ENCODE measurements at regions not wholly inside any gene's neighbourhood (a gene's known extent, or its start where the extent isn't known, plus 50 kb on each side); places are given as distances from the start of the nearest gene placed in this dataset.
"Not testable (repeated sequence)": the region's sequence is repeated elsewhere in the genome, so short reads cannot be mapped to it uniquely, and the experiment has no call there.

DNA sequence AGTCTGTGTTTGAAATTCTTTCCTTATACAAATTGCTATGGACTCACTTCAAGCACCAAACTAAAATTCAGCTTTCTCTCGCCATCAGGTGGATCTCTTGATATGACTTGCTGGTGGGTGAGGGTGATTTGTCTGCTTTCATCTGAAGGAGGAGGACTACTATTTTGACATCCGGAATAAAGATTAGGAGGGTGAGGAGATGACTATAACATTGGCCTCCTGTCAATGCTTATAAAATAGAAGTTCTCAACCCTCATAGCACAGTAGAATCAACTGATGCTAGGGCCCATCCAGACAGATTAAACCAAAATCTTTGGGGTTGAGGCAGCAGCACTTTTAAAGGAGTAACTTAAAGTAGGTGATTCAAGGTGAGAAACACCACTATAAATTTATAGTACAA is 120.4 kb upstream of the DNAJC10 start:
- DNase-seq (ENCODE audit: low read depth in 2 of 2): no peak

DNA sequence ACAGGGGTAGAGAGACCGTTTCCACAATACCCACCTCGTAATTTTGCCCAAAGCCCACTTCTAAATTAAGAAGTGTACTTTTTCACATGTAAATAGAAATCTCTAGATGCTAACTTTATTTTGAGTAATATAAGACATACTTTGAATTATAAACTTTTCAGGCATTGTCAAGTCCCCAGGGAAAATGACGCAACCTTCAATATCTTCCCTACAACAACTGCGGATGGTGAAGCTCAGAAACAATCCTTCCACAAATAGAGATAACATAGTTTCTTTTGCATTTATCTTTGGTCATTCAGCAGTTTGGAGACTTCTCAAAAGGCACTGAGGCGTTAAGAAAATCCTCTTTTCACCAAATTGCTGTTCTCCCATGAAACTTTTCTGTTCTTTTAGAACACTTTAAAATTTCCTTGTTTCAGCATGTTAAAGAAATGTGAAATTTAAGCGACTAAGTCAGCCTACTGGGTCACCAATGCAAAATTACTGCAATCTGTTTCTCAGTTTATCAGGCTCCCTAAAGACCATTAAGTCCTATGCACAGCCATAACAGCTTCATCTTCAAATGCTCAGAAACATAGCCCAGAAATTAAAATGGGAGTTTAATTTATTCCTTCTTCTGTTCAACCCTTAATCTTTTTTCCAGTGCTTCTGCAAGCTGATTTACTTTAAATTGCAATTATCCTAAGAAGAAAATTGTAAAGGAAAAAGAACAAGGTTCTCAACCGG is 118.3 kb upstream of the DNAJC10 start:
- DNase-seq (ENCODE audit: low read depth in 2 of 2): no peak

DNA sequence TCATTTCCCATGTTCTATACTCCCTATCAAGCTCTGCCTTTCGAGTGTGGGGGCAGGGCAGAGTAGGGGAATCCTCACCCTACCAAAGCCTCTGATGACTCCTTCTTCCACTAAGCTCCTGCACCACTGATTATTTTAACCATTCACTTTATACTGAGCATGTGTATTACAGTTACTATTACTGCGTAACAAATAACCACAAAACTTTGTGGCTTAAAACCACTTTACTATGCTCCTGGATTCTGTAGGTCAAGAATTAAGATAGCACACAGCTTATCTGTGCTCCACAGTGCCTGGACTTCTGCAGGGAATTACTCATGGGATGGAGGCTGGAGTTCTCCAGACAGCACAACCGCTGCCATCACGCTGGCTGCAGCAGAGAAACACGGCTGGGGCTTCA is 117.4 kb upstream of the DNAJC10 start:
- no peak for DNase-seq (ENCODE audit: low read depth in 2 of 2)

DNA sequence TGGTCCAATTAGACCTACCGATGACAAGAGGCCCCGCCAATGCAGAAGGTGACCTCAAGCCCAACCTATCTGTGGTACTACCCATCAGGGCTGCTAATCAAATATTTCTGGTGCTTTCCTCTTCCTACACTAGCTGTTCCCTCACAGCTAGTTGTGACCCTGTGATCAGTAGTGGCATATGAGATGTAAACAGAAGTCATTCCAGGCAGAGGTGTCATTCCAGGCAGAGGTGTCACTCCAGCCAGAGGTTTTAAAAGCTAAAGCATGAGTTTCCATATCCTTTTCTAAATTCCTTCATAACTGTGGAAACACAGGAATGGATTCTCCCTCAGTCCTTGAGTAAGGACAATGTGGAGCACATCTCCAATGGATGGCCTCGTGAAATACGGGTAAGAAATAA is 110.9 kb upstream of the DNAJC10 start:
- DNase-seq (ENCODE audit: low read depth in 2 of 2): no peak

DNA sequence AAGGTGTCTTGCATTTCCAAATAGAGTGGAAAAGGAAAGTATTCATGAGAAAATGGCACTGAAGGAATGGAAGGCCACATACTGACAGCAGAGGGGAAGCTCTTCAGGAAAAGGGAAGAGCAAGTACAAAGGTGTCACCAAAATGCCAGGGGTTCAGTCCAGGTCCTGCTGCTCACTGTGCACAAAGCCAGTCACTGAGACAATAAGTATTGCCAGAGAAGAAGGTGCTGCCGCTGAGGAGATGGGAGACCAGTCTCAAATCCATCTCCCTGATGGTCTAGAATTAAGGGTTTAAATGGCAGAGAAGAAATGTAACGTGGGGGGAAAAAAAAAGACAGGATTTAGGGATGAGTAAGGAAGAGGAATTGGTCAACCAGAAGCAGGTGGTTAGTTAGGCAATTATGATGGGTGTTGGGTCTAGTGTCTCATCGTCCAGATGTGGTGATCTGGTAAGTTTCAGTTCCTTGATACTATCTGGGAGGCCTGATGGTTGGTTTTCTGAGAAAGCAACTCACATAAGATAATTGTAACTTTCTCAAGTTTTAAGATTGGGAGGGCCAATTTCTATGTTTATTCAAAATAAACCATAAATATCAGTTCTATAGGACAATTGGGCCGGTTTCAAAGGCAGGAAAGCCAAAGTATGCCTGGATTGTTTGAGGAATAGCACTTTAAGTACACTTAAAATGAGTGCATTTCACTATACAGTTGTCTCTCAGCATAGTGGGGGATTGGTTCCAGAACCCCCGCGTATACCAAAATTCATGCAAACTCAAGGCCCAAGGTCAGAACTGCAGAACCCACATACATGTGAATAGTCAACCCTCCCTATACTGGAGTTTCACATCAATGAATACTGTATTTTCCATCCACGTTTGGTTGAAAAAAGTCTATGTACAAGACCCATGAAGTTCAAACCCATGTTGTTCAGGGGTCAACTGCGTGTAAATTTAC is 109.1 kb upstream of the DNAJC10 start:
- DNase-seq (ENCODE audit: low read depth in 2 of 2): no peak

DNA sequence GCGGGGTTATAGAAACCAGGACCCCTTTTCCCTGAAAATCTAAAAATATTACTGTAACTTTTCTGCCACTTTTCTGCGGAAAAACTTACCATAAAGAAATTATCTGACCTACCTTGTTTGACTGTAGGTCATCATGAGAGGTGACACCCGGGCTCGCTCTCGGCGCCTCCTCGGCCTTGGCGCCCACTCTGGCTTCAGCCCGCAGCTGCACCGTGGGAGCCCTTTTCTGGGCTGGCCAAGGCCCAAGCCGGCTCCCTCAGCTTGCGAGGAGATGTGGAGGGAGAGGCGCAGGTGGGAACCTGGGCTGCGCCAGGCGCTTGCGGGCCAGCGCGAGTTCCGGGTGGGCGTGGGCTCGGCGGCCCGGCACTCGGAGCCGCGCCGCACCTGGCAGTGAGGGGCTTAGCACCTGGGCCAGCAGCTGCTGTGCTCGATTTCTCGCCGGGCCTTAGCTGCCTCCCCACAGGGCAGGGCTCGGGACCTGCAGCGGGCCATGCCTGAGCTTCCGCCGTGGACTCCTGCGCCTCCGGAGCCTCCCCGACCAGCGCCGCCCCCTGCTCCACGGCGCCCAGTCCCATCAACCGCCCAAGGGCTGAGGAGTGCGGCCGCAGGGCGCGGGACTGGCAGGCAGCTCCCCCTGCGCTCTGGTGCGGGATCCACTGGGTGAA is 107.7 kb upstream of the DNAJC10 start:
- DNase-seq (ENCODE audit: low read depth in 2 of 2): no peak

DNA sequence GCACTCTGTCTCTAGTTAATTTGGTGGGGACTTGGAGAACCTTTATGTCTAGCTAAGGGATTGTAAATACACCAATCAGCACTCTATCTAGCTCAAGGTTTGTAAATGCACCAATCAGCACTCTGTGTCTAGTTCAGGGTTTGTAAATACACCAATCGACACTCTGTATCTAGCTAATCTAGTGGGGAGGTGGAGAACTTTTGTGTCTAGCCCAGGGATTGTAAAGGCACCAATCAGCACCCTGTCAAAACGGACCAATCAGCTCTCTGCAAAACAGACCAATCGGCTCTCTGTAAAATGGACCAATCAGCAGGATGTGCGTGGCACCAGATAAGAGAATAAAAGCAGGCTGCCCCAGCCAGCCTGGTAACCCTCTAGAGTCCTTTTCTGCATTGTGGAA is 107.1 kb upstream of the DNAJC10 start:
- not testable (repeated sequence) for DNase-seq (ENCODE audit: low read depth in 2 of 2)

DNA sequence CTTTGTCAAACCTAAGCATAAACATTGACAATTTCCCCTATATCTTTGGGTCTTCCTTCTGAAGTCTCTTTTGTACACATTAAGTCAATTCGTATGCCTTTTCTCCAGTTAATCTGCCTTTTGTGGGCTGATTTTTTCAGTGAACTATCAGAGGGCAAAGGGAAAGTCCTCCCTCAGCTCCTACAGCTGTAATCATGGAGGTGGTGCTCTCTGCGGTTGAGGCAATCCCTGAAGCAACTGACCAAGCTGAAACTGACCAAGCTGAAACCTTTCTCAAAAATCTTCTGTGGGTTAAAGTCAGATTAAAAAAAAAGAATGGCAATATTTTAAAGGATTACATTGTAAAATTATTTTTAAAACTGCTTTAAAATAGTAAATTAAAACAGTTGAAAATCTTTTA is 105.8 kb upstream of the DNAJC10 start:
- no peak for DNase-seq (ENCODE audit: low read depth in 2 of 2)

DNA sequence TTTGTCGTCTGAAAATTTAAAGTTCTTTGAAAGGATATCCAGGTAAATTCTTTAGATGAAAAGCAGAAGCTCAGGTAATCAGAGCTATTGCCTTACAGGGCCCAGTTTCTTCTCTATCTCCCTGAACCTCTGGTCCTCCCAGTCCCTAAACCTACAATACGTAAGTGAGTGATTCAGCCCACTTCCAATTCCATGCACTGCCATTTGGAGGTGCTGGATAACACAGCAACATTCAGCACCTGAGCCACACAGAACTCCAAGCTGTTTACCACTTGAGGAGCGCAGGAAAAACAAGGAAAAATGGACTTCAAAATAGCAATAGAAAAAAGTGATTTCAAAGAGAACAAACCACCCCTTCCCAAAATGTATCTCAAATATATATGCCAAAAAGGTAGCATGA is 105.0 kb upstream of the DNAJC10 start:
- DNase-seq (ENCODE audit: low read depth in 2 of 2): no peak

DNA sequence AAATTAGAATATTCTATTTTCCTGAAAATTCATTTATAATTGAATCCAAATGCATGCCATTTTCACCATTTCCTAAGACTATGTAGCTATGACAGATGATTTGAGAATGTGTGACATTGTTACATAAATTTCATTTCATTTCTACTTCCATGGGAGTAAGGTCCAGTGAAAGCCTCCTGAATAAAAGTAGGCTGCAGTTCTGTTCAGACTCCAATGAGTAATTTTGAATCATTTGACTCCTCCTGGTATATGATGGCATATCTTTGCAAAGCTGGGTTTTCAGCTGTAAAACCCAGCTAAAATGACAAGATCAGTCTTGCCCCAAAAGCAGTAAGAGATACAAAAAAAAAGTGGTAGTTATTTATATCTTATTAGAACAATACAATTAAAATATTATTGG is 101.0 kb upstream of the DNAJC10 start:
- no peak for DNase-seq (ENCODE audit: low read depth in 2 of 2)

DNA sequence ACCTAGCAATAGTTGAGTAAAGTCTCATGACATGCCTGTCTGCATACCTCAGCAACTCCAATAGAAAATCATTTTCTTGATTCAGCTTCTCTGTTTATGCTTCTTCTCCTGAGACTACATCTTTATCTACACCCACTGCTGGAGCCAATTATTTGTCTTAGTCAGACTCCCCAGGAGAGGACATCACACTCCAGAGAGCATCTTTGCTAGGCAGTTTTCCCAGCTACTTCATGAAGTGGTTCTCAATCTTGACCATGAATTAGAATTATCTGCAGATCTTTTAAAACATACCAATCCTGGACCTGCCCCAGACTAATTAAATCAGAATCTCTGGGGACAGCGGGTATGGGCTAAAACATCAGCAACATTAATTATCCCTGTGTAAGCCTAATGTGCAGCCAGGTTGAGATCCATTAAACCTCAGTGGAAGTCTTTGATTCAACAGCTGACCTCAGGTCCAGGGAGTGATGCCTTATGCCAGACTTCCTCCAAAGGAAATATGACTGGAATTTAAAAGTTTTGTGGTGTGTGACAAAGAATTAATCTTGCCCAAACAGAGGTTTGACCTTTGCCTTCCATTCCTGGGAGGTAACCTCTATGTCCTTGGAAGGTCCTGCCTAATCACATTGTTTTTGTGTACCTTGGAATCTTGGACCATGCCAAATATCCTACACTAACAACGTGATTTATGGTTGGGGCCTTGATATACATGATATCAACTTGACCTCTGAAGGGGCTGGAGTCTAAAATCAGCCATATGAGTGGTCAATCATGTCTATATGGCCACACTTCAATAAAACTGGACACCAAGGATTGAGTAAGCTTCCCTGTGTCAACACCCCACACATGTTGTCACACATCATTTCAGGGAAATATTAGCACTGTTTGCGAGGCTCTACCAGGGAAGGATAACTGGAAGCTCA is 99.3 kb upstream of the DNAJC10 start:
- DNase-seq (ENCODE audit: low read depth in 2 of 2): no peak

DNA sequence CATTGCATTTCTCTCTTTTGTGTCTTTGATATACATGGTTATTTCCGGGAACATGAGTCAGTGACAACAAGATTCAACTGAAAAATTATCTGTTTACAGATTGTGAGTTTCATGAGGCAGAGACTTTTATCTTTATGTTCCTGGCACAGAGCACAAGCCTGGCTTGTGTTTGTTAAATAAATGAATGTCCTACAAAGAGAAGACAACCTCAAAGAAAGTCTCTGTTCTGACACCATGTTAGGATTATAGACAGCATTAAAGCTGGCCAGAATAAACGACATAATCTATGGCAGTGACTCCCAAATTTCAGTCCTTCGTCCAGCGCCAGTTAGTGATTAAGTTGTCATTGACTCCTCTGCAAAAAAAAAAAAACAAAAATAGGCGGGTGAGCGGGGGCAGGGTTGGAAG is 97.4 kb upstream of the DNAJC10 start:
- no peak for DNase-seq (ENCODE audit: low read depth in 2 of 2)

DNA sequence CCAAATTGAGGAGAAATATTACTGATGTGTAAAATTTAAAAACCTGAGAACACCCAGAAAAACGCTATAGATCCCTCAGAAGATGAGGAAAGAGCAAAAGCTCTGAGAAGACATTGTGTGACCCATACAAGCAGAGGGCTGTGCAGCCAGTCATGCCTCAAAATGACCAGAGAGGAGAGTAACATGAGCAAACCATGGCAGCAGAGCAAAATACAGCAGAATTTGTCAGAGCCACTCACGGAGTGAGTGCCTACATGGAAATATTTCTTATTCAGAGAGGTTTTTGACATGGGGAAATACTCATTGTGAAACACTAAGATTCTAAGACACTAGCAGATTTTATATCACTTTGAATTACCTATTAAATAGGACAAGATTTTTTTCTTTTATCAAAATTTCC is 96.8 kb upstream of the DNAJC10 start:
- no peak for DNase-seq (ENCODE audit: low read depth in 2 of 2)

DNA sequence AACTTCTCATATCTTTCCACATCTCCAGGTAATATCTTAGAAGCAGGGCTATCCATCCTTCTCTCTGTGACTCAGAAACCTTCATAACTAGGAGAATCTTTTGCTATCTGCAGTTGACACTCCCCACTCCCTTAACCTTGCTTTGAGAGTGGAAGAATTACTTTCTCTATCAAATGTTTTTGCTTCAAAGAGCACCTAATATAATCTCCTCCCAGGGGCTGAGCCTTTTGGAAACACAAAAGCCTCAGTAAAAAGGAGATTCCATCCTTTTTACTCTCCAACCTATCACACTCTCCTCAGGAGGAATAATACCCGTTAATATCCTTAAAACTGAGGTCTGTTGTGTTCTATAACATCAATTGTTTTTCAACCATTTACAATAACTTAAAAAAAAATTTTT is 94.9 kb upstream of the DNAJC10 start:
- no peak for DNase-seq (ENCODE audit: low read depth in 2 of 2)

DNA sequence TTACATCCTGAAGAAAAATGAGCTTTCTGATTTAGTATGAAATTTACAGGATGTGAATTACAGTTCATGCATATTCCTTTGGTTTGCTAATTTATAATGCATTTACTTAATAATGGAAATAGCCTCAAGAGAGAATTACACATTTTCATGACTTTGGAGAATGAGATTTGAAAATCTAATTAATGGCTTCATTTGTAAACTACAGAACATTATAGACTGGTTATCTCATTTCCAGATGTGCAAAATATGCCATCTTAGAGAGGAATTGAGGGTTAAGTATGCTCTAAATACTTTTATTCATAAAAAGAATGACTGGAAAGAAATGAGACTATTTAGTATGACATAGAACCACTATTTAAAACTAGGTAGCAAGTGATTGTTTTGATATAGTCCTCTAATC is 94.2 kb upstream of the DNAJC10 start:
- DNase-seq (ENCODE audit: low read depth in 2 of 2): no peak

DNA sequence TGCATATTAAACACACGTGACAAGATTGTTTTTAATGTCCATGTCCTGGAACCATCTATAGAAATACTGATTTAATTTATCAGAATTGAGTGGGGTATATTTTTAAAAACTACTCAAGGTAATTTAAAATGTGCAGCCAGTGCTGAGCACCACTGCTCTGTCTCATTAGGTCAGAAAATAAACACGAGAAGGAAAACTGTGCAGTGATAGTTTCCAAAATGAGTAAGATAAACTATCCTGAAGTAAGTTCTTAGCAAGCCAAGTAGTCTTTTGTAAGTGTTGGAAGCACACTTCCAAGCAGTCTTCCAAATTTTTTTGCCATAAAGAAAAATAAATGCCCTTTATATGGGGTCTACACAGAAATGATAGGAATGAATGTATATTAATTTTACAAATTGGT is 93.8 kb upstream of the DNAJC10 start:
- DNase-seq (ENCODE audit: low read depth in 2 of 2): no peak

DNA sequence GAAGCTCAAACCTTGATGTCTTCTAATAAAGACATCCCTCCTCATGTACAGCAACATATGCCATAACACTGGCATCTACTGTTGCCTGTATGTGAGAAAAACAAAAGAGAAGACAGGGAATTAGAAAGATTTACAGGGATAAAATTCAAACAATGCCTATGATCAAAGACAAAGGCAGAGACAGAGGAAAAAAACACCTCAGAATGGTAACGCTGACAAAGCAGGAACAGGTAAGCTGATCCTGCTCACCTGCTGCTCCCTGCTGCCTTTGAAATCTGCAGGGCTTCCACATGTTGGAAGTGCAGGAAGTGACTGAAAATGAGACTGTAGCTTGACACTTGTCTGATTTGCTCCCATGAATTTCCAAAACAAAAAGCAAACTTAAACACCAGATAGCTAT is 90.2 kb upstream of the DNAJC10 start:
- DNase-seq (ENCODE audit: low read depth in 2 of 2): no peak

DNA sequence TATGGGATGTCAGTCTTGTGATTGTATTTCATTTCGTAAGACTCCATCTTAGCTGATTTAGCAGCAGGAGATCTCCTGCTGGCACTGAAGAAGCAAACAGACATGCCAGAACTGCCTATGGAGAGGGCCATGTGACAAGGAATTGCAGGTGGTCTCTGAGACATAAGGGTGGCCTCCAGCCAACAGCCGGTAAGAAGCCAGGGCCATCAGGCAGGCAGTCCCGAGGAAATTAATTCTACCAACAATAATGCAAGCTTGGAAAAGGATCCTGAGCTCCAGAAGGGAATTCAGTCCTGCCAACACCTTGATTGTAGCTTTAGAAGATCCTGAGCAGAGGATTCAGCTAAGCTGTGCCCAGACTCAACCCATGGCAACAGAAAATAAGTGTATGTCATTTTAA is 87.1 kb upstream of the DNAJC10 start:
- no peak for DNase-seq (ENCODE audit: low read depth in 2 of 2)

DNA sequence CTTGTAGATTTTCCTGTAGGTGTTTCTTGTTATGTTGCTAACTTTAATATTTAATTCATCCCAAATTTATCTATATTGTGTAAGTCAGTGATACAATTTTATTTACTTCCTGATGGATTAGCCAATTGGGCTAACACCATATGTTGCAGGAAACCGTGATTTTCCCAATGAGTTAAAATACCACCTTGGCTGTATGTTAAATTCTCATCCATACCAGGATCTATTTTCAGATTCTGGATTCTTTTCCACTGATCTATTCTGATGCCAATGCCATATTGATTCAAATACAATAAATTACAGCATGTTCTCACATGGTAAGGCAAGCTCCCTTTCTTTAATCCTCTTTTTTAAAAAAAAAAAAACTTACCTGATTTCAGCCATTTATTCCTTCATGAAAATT is 85.8 kb upstream of the DNAJC10 start:
- DNase-seq (ENCODE audit: low read depth in 2 of 2): no peak

DNA sequence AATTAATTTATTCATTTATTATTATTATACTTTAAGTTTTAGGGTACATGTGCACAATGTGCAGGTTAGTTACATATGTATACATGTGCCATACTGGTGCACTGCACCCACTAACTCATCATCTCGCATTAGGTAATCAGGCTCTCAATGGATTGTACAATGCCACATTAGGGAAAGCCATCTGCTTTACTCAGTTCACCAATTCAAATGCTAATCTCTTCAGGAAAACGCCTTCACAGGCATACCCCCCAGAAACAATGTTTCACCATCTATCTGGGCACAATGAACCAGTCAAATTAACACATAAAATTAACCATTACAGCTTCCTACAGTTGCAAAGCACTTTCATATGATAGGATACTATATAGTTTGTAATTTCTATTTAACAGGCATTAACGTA is 84.8 kb upstream of the DNAJC10 start:
- no peak for DNase-seq (ENCODE audit: low read depth in 2 of 2)

DNA sequence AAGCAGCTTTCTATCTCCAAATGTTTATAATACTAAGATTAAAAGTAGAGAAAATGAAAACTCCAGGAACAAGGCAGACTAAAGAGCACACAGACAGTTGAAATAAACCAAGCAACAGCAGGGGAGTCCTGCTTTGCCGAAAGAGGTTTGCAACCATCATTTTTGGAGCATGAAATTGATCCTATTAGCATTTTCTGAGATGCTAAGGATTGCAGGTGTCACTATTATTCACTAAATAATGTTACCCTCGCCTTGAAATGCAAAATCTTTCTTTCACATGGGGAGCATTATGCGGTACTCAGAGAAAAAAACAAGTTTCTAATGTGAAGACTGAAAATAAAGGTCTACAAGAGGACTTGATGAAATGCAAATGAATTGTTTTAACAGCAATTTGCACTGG is 81.7 kb upstream of the DNAJC10 start:
- DNase-seq (ENCODE audit: low read depth in 2 of 2): no peak

DNA sequence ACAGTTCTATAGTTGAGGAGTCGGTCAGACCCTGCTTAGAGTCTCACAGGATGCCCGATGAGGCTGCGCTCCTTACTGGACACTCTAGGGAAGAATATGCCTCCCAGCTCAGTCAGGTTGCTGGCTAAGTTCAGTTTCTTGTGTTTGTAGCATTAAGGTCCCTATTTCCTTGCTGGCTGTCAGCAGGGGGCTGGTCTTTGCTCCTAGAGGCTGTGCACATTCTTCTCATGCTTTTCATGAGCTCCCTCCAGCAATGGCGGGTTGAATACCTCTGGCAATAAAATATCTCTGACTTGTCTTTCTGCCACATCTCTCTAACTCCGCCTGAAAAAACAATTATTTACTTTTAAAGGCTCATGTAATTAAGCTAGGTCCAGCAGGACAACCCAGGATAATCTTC is 79.4 kb upstream of the DNAJC10 start:
- DNase-seq (ENCODE audit: low read depth in 2 of 2): no peak

Data from stimulated activated CD4-positive, alpha-beta T cell treated with anti-CD3 and anti-CD28 coated beads, Interleukin-15, amount 100 ng/mL, for 48 hours (primary cell).